ENCODE measurements at regions not wholly inside any gene's neighbourhood (a gene's known extent, or its start where the extent isn't known, plus 50 kb on each side); places are given as distances from the start of the nearest gene placed in this dataset.

DNA sequence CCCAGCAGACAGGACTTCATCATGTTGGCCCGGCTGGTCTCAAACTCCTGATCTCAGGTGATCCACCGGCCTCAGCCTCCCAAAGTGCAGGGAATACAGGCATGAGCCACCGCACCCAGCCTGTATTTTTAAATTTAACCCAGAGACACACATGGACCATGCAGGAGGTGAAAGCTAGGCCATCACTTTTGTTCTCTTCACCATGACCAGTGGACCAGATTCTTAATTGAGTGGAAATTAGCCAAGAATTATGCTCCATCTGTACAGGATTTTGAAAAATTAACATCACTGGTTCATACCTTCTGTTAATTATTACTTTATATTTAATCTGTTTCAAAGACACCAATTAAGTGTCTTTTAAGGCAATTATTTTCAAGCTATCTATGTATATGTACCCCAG is 493.6 kb upstream of the NOX3 start:
- TF ChIP-seq, protein P1, sequence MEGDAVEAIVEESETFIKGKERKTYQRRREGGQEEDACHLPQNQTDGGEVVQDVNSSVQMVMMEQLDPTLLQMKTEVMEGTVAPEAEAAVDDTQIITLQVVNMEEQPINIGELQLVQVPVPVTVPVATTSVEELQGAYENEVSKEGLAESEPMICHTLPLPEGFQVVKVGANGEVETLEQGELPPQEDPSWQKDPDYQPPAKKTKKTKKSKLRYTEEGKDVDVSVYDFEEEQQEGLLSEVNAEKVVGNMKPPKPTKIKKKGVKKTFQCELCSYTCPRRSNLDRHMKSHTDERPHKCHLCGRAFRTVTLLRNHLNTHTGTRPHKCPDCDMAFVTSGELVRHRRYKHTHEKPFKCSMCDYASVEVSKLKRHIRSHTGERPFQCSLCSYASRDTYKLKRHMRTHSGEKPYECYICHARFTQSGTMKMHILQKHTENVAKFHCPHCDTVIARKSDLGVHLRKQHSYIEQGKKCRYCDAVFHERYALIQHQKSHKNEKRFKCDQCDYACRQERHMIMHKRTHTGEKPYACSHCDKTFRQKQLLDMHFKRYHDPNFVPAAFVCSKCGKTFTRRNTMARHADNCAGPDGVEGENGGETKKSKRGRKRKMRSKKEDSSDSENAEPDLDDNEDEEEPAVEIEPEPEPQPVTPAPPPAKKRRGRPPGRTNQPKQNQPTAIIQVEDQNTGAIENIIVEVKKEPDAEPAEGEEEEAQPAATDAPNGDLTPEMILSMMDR (IDR thresholded peaks at IDR 0.05; ENCODE audit: low read depth, low read length): no peak
- TF ChIP-seq EZH2phosphoT487 (IDR thresholded peaks at IDR 0.05; ENCODE audit: low read depth): no peak
